Esophagus muscularis mucosa (tissue), 4 donors: ENCODE measurements at regions not wholly inside any gene's neighbourhood (a gene's known extent, or its start where the extent isn't known, plus 50 kb on each side); places are given as distances from the start of the nearest gene placed in this dataset.

Experiments
- DNase-seq: peaks from one replicate; pipeline ENCODE4 v3.0.0-alpha.2; 2017; ENCODE audit errors: extremely low spot score
- H3K27ac ChIP-seq, 4 donors: fragments of 200-600 bp; sonication (generic); replicated peaks in 1 of 4; 1 replicate in 3 of 4; 2 replicates in 1 of 4; pipeline ENCODE4 v1.5.1; 2016 to 2019; ENCODE audit warnings: mild to moderate bottlenecking in 1 of 4
- H3K27me3 ChIP-seq, 4 donors: fragments of 200-600 bp; sonication (generic); one replicate each; pipeline versions ENCODE4 v1.5.1 to v1.6.0; 2016 to 2019
- H3K36me3 ChIP-seq, 4 donors: fragments of 200-600 bp; sonication (generic); one replicate each; pipeline ENCODE4 v1.5.1; 2016 to 2019
- H3K4me1 ChIP-seq, 4 donors: fragments of 200-600 bp; sonication (generic); one replicate each; pipeline ENCODE4 v1.5.1; 2016 to 2019
- H3K4me3 ChIP-seq, 4 donors: fragments of 200-600 bp; sonication (generic); 1 replicate in 2 of 4; 2 replicates in 2 of 4; pipeline ENCODE4 v1.5.1; 2016 to 2019; ENCODE audit warnings: mild to moderate bottlenecking in 4 of 4, moderate library complexity in 1 of 4
- H3K9me3 ChIP-seq, 4 donors: fragments of 200-600 bp; sonication (generic); 1 replicate in 3 of 4; 2 replicates in 1 of 4; pipeline ENCODE4 v1.5.1; 2016 to 2019
- CTCF ChIP-seq, 3 experiments: fragments of 200-600 bp in 2 of 3; fragments of 450-650 bp in 1 of 3; sonication (generic) in 2 of 3; IDR thresholded peaks; one replicate each; pipeline ENCODE4 v1.5.1; 2017 to 2019; ENCODE audit warnings: antibody characterized with exemption in 3 of 3, mild to moderate bottlenecking in 2 of 3, moderate library complexity in 1 of 3
- EP300 ChIP-seq: sonication (generic); formaldehyde crosslinking; IDR thresholded peaks from one replicate; pipeline ENCODE4 v1.6.1; 2017; ENCODE audit warnings: antibody characterized with exemption
- POLR2A ChIP-seq: fragments of 450-650 bp; IDR thresholded peaks from one replicate; pipeline ENCODE4 v1.6.1; 2017; ENCODE audit warnings: antibody characterized with exemption, moderate library complexity, mild to moderate bottlenecking, low read depth
- POLR2AphosphoS5 ChIP-seq, 2 donors: sonication (generic); formaldehyde crosslinking; IDR thresholded peaks; one replicate each; pipeline ENCODE4 v1.6.1; 2017; ENCODE audit warnings: antibody characterized with exemption in 2 of 2
- WGBS: methylation state at CpG from one replicate; pipeline ENCODE4 v1.1.5; 2018; 5-methylcytosine and 5-hydroxymethylcytosine counted together
- intact Hi-C: fragments of 100-400 bp; cut with DNase I; formaldehyde crosslinking; loops from one replicate; pipeline ENCODE4 v1.15.1; 2023

GRCh38 chr2:128442053-128442751, 123.5 kb upstream of the HS6ST1 start:
- no peak overlapping the region for H3K4me3 ChIP-seq
- no peaks in the 10 kb centered on the region for H3K9me3 ChIP-seq
- 75% methylated on average over 8 of the region's 8 CpGs for WGBS
- no peak overlapping the region for H3K27ac ChIP-seq
- H3K36me3 ChIP-seq, result no peaks in the 10 kb centered on the region
- DNase-seq, result peak; percentile 86
- no peak for TF ChIP-seq EP300
- no peak for TF ChIP-seq CTCF (IDR thresholded peaks at IDR 0.05)
- no peak for TF ChIP-seq POLR2AphosphoS5 (IDR thresholded peaks at IDR 0.05)
- TF ChIP-seq POLR2A, result no peak
- intact Hi-C loops, result no loop called here
- H3K27me3 ChIP-seq, result peaks cover 0 to 1% (median 0%) of the 10 kb centered on the region in 4 donors
- peaks cover 0 to 16% (median 7%) of the 10 kb centered on the region in 4 donors for H3K4me1 ChIP-seq

DNA sequence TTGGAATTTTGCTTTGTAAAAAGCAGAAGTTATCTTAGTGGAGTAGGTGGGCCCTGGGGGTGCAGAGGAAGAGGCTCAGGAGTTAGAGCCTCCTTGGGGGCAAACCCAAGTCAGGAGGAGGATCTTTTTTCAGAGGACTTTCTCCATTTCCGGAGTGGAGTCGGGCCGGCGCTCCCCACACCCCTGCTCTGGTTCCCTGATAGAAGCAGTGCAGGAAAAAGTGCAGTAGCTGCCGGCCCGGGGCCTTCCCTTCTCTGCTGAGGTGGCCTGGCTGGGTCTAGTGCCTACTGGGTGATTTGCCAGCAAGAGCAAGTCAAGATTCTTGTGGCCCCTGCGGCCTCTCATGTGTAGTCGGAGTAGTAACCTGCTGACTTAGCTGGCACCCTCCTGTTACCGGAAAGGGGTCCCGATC, 124.2 kb upstream of the HS6ST1 start:
- intact Hi-C loops, result no loop called here
- Histone ChIP-seq H3K36me3 (no peaks in the 10 kb centered on the region), H3K4me1 (peaks cover 0 to 16% (median 7%) of the 10 kb centered on the region in 4 donors), H3K4me3 (no peak overlapping the region), H3K27me3 (no peaks in the 10 kb centered on the region), H3K27ac (no peak overlapping the region), H3K9me3 (no peaks in the 10 kb centered on the region)
- peak; percentile 87 for DNase-seq
- 82% methylated on average over 4 of the region's 10 CpGs for WGBS
- TF ChIP-seq CTCF (IDR thresholded peaks at IDR 0.05), result no peak
- TF ChIP-seq POLR2AphosphoS5 (IDR thresholded peaks at IDR 0.05), result no peak
- TF ChIP-seq EP300, result no peak
- TF ChIP-seq POLR2A, result no peak

- Histone ChIP-seq H3K27me3 (no peaks in the 10 kb centered on the region), H3K4me1 (peaks cover 0 to 16% (median 7%) of the 10 kb centered on the region in 4 donors), H3K36me3 (no peaks in the 10 kb centered on the region), H3K9me3 (no peaks in the 10 kb centered on the region), H3K27ac (no peak overlapping the region), H3K4me3 (no peak overlapping the region)
- peak; percentile 66 for DNase-seq
- WGBS, result 84% methylated on average over 7 of the region's 7 CpGs
- intact Hi-C loops, result no loop called here
- TF ChIP-seq POLR2AphosphoS5 (IDR thresholded peaks at IDR 0.05) (no peak), EP300 (no peak), POLR2A (no peak), CTCF (IDR thresholded peaks at IDR 0.05) (no peak)
These were observed 125.6 kb upstream of the HS6ST1 start for GRCh38 chr2:128444121-128444771.

DNA sequence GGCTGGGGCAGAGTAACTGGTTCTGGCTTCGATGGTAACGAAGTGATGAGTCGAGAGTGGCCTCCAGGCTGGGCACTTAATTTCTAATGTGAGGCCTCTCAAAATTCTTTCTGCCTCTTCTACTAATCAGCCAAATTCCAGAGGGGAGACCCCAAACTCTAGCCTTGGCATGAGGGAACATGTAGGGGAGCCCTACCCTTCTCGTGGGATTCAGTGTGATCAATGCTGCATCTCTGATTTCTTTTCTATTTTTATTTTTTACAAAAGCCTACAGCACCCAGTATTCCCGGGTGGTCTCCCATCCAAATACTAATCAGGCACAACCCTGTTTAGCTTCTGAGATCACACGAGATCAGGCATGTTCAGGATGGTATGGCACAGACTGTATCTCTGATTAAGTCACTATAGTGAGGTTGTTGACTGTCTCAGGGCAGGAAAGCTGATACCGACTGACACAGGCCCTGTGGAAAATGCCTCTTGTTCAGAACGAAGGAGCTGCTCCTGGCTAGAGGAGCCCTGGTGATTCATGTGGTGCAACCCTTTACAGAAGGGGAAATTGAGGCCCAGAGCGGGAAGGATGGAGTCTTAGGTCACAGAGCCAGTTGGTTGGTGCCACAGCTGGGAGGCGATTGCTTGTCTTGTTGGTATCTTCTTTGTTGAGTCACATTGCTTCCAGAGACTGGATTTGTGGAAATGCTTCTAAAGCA, 126.3 kb upstream of the HS6ST1 start:
- TF ChIP-seq CTCF (IDR thresholded peaks at IDR 0.05), result no peak
- TF ChIP-seq POLR2A, result no peak
- TF ChIP-seq EP300, result no peak
- no peak for TF ChIP-seq POLR2AphosphoS5 (IDR thresholded peaks at IDR 0.05)
- Histone ChIP-seq H3K4me1 (peaks cover 0 to 15% (median 7%) of the 10 kb centered on the region in 4 donors), H3K9me3 (no peaks in the 10 kb centered on the region), H3K36me3 (no peaks in the 10 kb centered on the region), H3K27me3 (no peaks in the 10 kb centered on the region), H3K4me3 (no peak overlapping the region), H3K27ac (peak overlapping the region in 1 of 4 donors; percentile 30)
- WGBS, result 74% methylated on average over 10 of the region's 10 CpGs
- intact Hi-C loops, result no loop called here
- DNase-seq, result peak; percentile 60
